ENCODE measurements at regions not wholly inside any gene's neighbourhood (a gene's known extent, or its start where the extent isn't known, plus 50 kb on each side); places are given as distances from the start of the nearest gene placed in this dataset.

DNA sequence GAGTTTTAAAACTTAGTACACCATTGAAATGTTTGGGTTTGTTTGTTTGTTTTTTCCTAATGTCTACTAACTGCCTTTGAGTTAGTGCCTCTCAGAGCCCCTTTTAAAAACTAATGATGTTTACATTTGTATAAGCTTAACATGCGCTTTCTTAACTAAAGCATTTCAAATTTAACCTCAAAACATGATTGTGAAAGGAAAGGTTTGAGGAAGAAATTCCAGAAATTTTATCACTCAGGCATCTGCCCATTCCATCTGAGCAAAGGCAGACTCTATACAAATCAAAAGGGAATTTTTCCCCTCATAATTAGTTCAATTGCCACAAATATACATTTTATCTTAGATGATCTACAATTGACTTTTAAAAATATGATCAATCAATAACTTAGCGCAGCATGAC lies 230.7 kb upstream of the CAND1 start:
- TF ChIP-seq, protein P1, sequence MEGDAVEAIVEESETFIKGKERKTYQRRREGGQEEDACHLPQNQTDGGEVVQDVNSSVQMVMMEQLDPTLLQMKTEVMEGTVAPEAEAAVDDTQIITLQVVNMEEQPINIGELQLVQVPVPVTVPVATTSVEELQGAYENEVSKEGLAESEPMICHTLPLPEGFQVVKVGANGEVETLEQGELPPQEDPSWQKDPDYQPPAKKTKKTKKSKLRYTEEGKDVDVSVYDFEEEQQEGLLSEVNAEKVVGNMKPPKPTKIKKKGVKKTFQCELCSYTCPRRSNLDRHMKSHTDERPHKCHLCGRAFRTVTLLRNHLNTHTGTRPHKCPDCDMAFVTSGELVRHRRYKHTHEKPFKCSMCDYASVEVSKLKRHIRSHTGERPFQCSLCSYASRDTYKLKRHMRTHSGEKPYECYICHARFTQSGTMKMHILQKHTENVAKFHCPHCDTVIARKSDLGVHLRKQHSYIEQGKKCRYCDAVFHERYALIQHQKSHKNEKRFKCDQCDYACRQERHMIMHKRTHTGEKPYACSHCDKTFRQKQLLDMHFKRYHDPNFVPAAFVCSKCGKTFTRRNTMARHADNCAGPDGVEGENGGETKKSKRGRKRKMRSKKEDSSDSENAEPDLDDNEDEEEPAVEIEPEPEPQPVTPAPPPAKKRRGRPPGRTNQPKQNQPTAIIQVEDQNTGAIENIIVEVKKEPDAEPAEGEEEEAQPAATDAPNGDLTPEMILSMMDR (optimal IDR thresholded peaks at IDR 0.05 in 1 of 3, IDR thresholded peaks at IDR 0.05 in 1 of 3, conservative IDR thresholded peaks at IDR 0.05 in 1 of 3; ENCODE audit: extremely low read depth in 1 of 3, insufficient read depth in 2 of 3, low read length in 3 of 3) = no peak
- TF ChIP-seq EZH2 (IDR thresholded peaks at IDR 0.05; ENCODE audit: low read length) = no peak

Data from keratinocyte (primary cell).